GM12873 (cell line): ENCODE measurements at regions not wholly inside any gene's neighbourhood (a gene's known extent, or its start where the extent isn't known, plus 50 kb on each side); places are given as distances from the start of the nearest gene placed in this dataset.

Source experiments
- CTCF ChIP-seq: IDR thresholded peaks from 2 replicates; pipeline ENCODE4 v1.5.1; 2012; ENCODE audit warnings: low read depth, mild to moderate bottlenecking, moderate library complexity, low read length, control low read depth; ENCODE audit not compliant: insufficient read depth; ENCODE audit errors: missing control alignments

- no peak for TF ChIP-seq CTCF
Measured at GRCh38 chr18:60010984-60011383, 111.2 kb downstream of the PMAIP1 start.

DNA sequence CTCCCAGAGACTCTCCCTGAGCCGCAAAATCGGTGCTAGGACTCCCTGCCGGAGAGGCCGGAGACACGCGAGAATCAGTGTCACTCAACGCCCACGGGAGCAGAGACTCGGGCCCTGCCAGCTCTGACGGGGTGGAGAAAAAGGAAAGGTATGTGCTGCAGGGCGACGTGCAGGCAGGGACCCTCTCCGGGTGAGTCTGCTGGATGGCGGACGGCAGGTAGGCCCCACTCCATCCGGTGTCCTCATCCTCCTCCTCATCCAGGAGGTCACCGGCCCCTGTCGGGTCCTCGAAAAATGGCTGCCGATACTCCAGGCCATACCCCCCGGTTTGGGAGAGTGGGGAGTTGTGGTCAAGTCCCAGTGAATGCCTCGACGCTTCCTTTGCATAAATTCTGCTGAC lies 110.7 kb downstream of the PMAIP1 start:
- no peak for TF ChIP-seq CTCF

- no peak for TF ChIP-seq CTCF
Measured at GRCh38 chr18:60007661-60008060, 107.9 kb downstream of the PMAIP1 start.

DNA sequence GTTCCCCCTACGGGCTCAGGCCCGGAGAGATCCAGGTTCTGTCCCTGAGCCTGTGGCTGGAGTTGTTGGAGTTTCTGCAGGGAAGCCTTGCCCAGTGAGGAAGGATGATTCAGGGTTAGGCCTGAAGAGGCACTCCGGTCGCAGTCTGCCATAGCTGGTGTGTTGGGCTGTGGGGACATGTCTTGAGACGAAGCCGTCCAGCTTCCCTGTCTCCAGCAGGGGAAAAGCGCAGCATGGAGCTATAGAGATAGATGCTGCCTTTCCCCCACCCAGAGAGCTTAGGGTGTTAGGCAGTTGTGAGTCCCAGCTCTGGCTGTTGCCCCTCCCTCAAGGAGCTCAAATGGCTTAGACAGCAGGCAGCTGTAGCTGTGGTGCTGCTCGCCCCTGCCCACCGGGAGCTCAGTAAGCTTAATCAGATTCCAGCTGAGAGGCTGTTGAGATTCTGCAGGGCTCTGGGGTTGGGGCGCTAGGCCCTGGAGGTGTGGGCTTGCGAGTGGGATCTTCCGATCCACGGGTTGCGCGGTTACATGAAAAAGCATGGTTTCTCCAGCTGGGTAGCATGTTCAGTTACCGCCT lies 103.9 kb downstream of the PMAIP1 start:
- no peak for TF ChIP-seq CTCF

- TF ChIP-seq CTCF = peak; percentile 79
Measured at GRCh38 chr18:59996370-59996966, 96.7 kb downstream of the PMAIP1 start.

GRCh38 chr18:59994357-59994756 lies 94.6 kb downstream of the PMAIP1 start:
- TF ChIP-seq CTCF = peak; percentile 40

GRCh38 chr18:59993560-59993959 lies 93.8 kb downstream of the PMAIP1 start:
- no peak for TF ChIP-seq CTCF
